Breast epithelium (tissue), 3 donors: ENCODE measurements at regions not wholly inside any gene's neighbourhood (a gene's known extent, or its start where the extent isn't known, plus 50 kb on each side); places are given as distances from the start of the nearest gene placed in this dataset.

ENCODE experiments used
- POLR2A ChIP-seq: fragments of 450-650 bp; IDR thresholded peaks from one replicate; pipeline ENCODE4 v1.6.1; 2016; ENCODE audit warnings: antibody characterized with exemption, mild to moderate bottlenecking, moderate library complexity
- TF ChIP-seq, protein P1 (sequence below), 3 donors: fragments of 450-650 bp; IDR thresholded peaks; one replicate each; pipeline ENCODE4 v1.5.1; 2016 to 2017; ENCODE audit warnings: antibody characterized with exemption in 3 of 3, mild to moderate bottlenecking in 3 of 3, moderate library complexity in 3 of 3

DNA sequence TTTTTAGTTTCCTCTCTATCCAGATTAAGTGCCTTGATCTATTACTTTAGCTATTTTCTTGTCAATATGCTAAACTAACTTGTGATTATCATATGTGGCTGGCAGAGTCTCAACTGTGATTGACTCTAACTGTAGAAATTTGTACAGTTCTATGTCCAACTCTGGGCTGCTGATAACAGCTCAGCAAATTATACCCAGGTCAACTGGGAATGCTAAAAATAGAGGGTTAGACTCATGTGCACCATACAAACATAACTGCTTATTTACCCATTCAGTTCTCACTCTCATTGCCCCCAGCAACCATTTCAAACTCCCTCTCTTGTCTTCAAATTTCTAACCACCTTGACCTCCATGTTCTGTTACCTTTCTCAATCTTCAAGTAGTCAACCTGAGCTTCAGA lies 576.9 kb downstream of the TDRD15 start:
- TF ChIP-seq POLR2A: no peak
- TF ChIP-seq, protein P1, sequence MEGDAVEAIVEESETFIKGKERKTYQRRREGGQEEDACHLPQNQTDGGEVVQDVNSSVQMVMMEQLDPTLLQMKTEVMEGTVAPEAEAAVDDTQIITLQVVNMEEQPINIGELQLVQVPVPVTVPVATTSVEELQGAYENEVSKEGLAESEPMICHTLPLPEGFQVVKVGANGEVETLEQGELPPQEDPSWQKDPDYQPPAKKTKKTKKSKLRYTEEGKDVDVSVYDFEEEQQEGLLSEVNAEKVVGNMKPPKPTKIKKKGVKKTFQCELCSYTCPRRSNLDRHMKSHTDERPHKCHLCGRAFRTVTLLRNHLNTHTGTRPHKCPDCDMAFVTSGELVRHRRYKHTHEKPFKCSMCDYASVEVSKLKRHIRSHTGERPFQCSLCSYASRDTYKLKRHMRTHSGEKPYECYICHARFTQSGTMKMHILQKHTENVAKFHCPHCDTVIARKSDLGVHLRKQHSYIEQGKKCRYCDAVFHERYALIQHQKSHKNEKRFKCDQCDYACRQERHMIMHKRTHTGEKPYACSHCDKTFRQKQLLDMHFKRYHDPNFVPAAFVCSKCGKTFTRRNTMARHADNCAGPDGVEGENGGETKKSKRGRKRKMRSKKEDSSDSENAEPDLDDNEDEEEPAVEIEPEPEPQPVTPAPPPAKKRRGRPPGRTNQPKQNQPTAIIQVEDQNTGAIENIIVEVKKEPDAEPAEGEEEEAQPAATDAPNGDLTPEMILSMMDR (IDR thresholded peaks at IDR 0.05): no peak
